C4-2B (cell line): ENCODE measurements at regions not wholly inside any gene's neighbourhood (a gene's known extent, or its start where the extent isn't known, plus 50 kb on each side); places are given as distances from the start of the nearest gene placed in this dataset.
A peak's percentile ranks its signal among the peaks of the same experiment; 100 is the strongest.

Experiments used
- H3K27ac ChIP-seq: fragments of 450-650 bp; 2 replicates; pipeline ENCODE4 v1.5.1; 2017
- CTCF ChIP-seq: fragments of 450-650 bp; conservative IDR thresholded peaks from 2 replicates; pipeline ENCODE4 v1.5.1; 2017; ENCODE audit warnings: mild to moderate bottlenecking
- ZFX ChIP-seq: fragments of 450-650 bp; IDR thresholded peaks from 2 replicates; pipeline ENCODE4 v1.6.1; 2017

GRCh38 chr2:122261911-122262310, 506.5 kb downstream of the TSN start:
- no peak for TF ChIP-seq ZFX
- TF ChIP-seq CTCF: no peak
- H3K27ac ChIP-seq: no peak overlapping the region

GRCh38 chr2:122263746-122264145, 508.3 kb downstream of the TSN start:
- TF ChIP-seq ZFX (no peak), CTCF (no peak)
- H3K27ac ChIP-seq: no peak overlapping the region

- no peak for TF ChIP-seq CTCF
- TF ChIP-seq ZFX: no peak
- no peak overlapping the region for H3K27ac ChIP-seq
These were observed 511.2 kb downstream of the TSN start for GRCh38 chr2:122266636-122267035.

GRCh38 chr2:122267947-122268346, 512.5 kb downstream of the TSN start:
- no peak for TF ChIP-seq CTCF
- TF ChIP-seq ZFX: no peak
- no peak overlapping the region for H3K27ac ChIP-seq

GRCh38 chr2:122273785-122274419, 518.5 kb downstream of the TSN start:
- no peak overlapping the region for H3K27ac ChIP-seq
- TF ChIP-seq ZFX: no peak
- no peak for TF ChIP-seq CTCF

- TF ChIP-seq CTCF: no peak
- no peak for TF ChIP-seq ZFX
- no peak overlapping the region for H3K27ac ChIP-seq
These were observed 522.5 kb downstream of the TSN start for GRCh38 chr2:122277956-122278355.

- no peak overlapping the region for H3K27ac ChIP-seq
- peak; percentile 34 for TF ChIP-seq CTCF
- no peak for TF ChIP-seq ZFX
These were observed 545.3 kb downstream of the TSN start for GRCh38 chr2:122300758-122301157.
